Activated CD4-positive, alpha-beta T cell treated with anti-CD3 and anti-CD28 coated beads, Interleukin-2, amount 10 ng/mL, durations not matched to agents 24 days and 14 days (primary cell): ENCODE measurements at regions not wholly inside any gene's neighbourhood (a gene's known extent, or its start where the extent isn't known, plus 50 kb on each side); places are given as distances from the start of the nearest gene placed in this dataset.

Experiments
- DNase-seq: peaks from one replicate; pipeline ENCODE4 v3.0.0; 2022
- H3K27ac Mint-ChIP-seq: one replicate; pipeline ENCODE4 v1.8.0; 2022; ENCODE audit warnings: mild to moderate bottlenecking, mixed read lengths
- H3K27me3 Mint-ChIP-seq: one replicate; pipeline ENCODE4 v1.8.0; 2022; ENCODE audit warnings: mixed read lengths
- H3K36me3 Mint-ChIP-seq: one replicate; pipeline ENCODE4 v1.8.0; 2022; ENCODE audit warnings: low read depth, mild to moderate bottlenecking, mixed read lengths
- H3K4me1 Mint-ChIP-seq: one replicate; pipeline ENCODE4 v1.8.0; 2021; ENCODE audit warnings: mixed read lengths
- H3K4me3 Mint-ChIP-seq: one replicate; pipeline ENCODE4 v1.8.0; 2022; ENCODE audit warnings: mild to moderate bottlenecking, moderate library complexity, mixed read lengths
- H3K9me3 Mint-ChIP-seq: one replicate; pipeline ENCODE4 v1.8.0; 2021; ENCODE audit warnings: mixed read lengths
- intact Hi-C: fragments of 100-400 bp; cut with micrococcal nuclease; formaldehyde crosslinking; loops from one replicate; pipeline ENCODE4 v1.15.1; 2023

DNA sequence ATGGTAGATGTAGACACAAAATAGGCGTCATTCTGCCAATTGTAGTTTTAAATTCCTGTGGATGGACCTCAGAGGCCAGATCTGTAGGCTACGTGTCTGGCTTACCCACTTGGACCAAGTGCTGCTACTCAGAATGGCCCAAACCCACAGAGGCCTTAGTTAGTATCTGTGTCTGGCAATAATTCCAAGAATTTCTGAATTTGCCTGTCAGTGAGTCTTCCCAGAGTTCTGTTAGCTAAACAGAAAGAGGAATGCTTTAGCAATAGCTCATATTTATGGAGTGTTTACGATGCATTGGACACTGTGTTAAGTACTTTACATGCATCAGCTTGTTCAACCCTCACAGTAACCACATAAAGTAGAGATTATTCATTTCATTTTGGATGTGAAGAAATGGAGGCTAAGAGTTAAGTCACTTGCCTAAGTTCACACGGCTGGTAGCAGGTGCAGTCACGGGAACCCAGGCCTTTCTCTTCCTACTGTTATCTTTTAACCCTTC lies 231.8 kb downstream of the PTEN start:
- no peak for DNase-seq
- H3K36me3 Mint-ChIP-seq = peaks cover 2% of the 10 kb centered on the region
- peaks cover 26% of the 10 kb centered on the region for H3K4me1 Mint-ChIP-seq
- H3K27ac Mint-ChIP-seq = no peak overlapping the region
- intact Hi-C loops = no loop called here
- H3K4me3 Mint-ChIP-seq = no peak overlapping the region
- H3K9me3 Mint-ChIP-seq = peaks cover 12% of the 10 kb centered on the region
- peaks cover 40% of the 10 kb centered on the region for H3K27me3 Mint-ChIP-seq

DNA sequence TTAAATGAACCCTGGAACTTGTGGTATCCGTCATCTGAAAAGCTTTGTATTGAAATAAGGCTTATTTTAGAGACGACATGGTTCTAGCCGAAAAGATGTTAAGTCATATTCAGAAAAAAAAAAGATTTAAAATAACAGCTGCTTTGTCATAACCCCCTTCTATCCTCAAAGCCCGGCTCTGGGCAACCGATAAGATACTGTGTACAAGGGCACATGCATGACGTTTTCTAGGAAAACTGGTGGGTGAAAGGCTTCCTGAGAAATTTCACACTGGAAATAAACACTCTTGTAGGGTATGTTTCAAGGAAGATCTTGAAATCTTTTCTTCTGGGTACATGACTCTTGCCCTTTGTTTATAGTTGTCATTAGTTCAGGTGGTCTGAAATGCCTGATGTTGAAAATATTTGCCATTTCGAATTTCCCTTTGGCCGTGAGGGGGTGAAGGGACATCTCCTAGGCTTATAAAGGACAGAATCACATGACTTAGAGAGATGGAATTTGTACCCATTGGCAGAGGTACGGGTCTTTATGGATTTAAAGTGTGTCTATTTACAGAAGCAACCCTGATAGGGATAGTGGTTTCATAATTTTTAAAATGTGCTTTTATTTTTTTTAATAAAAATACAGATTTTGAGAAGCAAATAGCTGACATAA lies 232.5 kb downstream of the PTEN start:
- no peak for DNase-seq
- peaks cover 37% of the 10 kb centered on the region for H3K27me3 Mint-ChIP-seq
- peaks cover 19% of the 10 kb centered on the region for H3K4me1 Mint-ChIP-seq
- H3K4me3 Mint-ChIP-seq = no peak overlapping the region
- H3K9me3 Mint-ChIP-seq = peaks cover 8% of the 10 kb centered on the region
- intact Hi-C loops = no loop called here
- no peak overlapping the region for H3K27ac Mint-ChIP-seq
- peaks cover 2% of the 10 kb centered on the region for H3K36me3 Mint-ChIP-seq

DNA sequence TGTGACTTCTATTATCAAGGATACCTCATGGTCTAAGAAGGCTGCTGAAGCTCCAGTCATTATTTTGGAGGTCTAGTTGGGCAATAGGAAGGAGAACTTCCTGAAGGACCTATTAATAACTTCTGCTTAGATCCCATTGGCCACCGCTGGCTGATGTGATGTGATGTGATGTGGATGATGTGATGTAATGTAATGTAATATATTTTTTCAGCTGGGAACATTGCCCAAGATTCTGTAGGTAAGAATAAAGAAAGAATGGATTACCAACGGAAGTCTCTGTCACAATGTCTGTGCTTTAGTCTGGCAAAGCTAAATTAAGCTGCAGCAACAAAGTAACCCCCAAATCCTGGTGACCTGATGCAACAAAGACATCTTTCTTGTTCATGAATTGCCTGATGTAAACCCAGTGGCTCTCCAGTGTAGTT lies 233.7 kb downstream of the PTEN start:
- H3K27ac Mint-ChIP-seq = no peak overlapping the region
- H3K9me3 Mint-ChIP-seq = peaks cover 11% of the 10 kb centered on the region
- peaks cover 2% of the 10 kb centered on the region for H3K36me3 Mint-ChIP-seq
- H3K4me3 Mint-ChIP-seq = no peak overlapping the region
- DNase-seq = no peak
- intact Hi-C loops = no loop called here
- peaks cover 41% of the 10 kb centered on the region for H3K27me3 Mint-ChIP-seq
- peaks cover 9% of the 10 kb centered on the region for H3K4me1 Mint-ChIP-seq

DNA sequence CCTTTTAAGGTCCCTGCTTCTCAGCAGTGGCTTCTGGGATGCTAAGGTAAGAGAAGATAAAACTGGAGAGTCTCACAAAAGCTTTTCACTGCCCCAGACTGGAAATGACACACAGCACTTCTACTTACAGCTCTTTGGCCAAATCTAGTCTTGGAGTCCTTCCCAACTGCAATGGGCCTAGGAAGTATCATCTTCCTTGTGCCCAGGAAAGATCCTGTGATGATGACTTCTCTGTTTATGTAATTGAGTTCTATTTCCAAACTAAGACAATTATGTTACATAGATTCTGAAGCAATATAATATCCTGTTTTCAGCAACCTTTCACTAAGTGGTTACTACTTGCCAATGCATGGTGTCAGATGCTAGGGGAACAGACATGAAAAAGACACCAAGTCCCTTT lies 234.1 kb downstream of the PTEN start:
- intact Hi-C loops = no loop called here
- H3K4me3 Mint-ChIP-seq = no peak overlapping the region
- no peak overlapping the region for H3K27ac Mint-ChIP-seq
- peaks cover 11% of the 10 kb centered on the region for H3K9me3 Mint-ChIP-seq
- DNase-seq = no peak
- peaks cover 41% of the 10 kb centered on the region for H3K27me3 Mint-ChIP-seq
- H3K36me3 Mint-ChIP-seq = peaks cover 2% of the 10 kb centered on the region
- peaks cover 6% of the 10 kb centered on the region for H3K4me1 Mint-ChIP-seq

DNA sequence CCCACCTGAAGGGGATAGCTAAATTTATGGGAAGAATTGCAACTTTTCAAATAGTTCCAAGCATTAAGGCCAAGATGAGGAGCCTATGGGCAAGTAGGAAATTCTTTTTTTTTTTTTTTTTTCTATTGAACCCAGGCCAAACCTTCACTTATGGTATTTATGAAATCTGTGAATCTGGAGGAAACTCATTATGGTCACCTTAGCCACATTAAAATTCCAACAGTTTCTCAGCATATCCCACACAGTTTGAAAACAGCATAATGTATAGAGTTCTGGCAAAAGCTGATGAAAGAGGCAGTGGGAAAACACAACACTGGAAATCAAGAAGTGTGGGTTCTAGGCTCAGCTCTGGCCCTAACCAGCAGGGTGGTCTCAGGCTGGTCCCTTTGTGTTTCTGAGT lies 236.9 kb downstream of the PTEN start:
- Mint-ChIP-seq H3K9me3 (peaks cover 7% of the 10 kb centered on the region), H3K4me1 (peaks cover 4% of the 10 kb centered on the region), H3K27me3 (peaks cover 28% of the 10 kb centered on the region), H3K4me3 (no peak overlapping the region), H3K27ac (no peak overlapping the region), H3K36me3 (no peaks in the 10 kb centered on the region)
- no peak for DNase-seq
- intact Hi-C loops = no loop called here

DNA sequence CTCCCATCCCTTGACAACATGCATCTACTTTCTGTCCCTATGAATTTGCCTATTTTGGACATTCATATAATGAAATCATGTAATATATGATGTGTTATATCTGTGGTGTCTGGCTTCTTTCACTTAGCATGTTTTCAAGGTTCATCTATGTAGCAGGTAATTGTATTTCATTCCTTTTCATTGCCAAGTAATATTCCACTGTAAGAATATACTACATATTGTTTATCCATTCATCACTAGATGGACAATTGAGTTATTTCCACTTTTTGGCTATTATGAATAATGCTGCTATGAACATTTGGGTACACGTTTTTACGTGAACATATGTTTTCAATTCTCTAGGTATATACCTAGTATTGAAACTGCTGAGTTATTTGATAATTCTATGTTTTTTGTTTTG lies 238.2 kb downstream of the PTEN start:
- peaks cover 4% of the 10 kb centered on the region for H3K4me1 Mint-ChIP-seq
- H3K27ac Mint-ChIP-seq = no peak overlapping the region
- no peak overlapping the region for H3K4me3 Mint-ChIP-seq

DNA sequence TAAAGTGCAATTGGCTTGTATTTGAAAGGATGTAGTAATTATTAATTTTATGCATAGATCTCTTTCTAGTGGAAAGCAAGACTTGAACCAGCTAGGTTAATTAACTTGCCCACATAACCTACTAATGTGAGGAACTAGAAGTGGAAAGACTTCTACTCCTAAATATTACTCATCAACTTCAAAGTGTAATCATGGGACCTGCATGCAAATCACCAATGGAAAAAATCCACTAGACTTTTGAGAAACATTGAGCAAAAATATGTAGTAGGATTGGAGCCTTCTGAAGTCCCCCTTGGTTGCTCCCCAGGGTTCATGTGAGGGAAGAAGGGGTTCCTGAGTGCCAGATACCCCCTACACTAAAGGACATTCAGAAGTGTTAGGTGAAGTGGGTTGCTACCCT lies 240.2 kb downstream of the PTEN start:
- Mint-ChIP-seq H3K4me1 (peaks cover 16% of the 10 kb centered on the region), H3K27me3 (peaks cover 14% of the 10 kb centered on the region), H3K4me3 (no peak overlapping the region), H3K36me3 (no peaks in the 10 kb centered on the region), H3K27ac (no peak overlapping the region), H3K9me3 (peaks cover 12% of the 10 kb centered on the region)
- no peak for DNase-seq
- intact Hi-C loops = no loop called here

More for the DNA sequence above, 238.2 kb downstream of the PTEN start:
- H3K27me3 Mint-ChIP-seq = peaks cover 27% of the 10 kb centered on the region
- peaks cover 7% of the 10 kb centered on the region for H3K9me3 Mint-ChIP-seq
- no peaks in the 10 kb centered on the region for H3K36me3 Mint-ChIP-seq
- DNase-seq = no peak
- intact Hi-C loops = no loop called here

DNA sequence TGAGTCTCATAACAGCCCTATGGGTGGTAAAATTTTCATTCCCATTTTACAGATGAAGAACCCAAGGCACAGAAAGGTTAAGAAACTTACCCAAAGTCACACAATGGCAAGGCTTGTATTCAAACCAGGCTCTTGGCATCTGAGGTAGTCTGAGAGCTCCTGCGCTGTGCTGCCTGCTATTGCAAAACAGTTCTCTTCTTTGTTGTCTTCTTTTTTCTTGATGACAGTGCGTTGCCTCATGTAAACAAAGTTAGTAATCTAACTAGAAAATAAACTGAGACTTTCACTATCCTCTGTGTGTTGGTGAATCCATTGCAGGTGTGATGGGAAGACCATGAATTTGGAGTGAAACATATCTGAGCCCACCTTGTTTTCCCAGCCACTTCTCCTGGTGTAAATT lies 240.8 kb downstream of the PTEN start:
- intact Hi-C loops = no loop called here
- Mint-ChIP-seq H3K4me3 (no peak overlapping the region), H3K27me3 (peaks cover 13% of the 10 kb centered on the region), H3K9me3 (peaks cover 12% of the 10 kb centered on the region), H3K4me1 (peaks cover 16% of the 10 kb centered on the region), H3K27ac (no peak overlapping the region), H3K36me3 (no peaks in the 10 kb centered on the region)
- DNase-seq = no peak

DNA sequence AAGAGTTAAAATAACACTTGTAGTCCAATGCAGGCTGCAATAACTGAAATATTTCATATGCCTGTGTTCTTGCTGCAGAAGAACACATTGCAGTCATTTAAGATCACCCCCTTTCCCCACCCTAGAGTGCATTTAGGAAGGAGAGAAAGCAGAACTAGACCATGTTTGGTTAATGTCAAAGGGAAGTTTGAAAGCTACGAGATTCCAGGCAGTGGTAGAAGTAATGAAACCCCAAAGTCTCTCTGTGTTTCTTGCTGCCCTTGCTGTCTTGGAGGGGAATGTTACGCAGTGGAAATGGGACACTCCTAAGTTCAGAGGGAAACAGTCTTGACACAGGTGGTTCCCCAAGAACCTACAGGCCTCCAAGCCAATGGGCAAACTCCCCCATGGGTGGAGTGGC lies 242.9 kb downstream of the PTEN start:
- Mint-ChIP-seq H3K4me1 (peaks cover 26% of the 10 kb centered on the region), H3K27ac (no peak overlapping the region), H3K27me3 (peaks cover 4% of the 10 kb centered on the region), H3K36me3 (no peaks in the 10 kb centered on the region), H3K9me3 (peaks cover 12% of the 10 kb centered on the region), H3K4me3 (no peak overlapping the region)
- intact Hi-C loops = no loop called here
- DNase-seq = no peak

DNA sequence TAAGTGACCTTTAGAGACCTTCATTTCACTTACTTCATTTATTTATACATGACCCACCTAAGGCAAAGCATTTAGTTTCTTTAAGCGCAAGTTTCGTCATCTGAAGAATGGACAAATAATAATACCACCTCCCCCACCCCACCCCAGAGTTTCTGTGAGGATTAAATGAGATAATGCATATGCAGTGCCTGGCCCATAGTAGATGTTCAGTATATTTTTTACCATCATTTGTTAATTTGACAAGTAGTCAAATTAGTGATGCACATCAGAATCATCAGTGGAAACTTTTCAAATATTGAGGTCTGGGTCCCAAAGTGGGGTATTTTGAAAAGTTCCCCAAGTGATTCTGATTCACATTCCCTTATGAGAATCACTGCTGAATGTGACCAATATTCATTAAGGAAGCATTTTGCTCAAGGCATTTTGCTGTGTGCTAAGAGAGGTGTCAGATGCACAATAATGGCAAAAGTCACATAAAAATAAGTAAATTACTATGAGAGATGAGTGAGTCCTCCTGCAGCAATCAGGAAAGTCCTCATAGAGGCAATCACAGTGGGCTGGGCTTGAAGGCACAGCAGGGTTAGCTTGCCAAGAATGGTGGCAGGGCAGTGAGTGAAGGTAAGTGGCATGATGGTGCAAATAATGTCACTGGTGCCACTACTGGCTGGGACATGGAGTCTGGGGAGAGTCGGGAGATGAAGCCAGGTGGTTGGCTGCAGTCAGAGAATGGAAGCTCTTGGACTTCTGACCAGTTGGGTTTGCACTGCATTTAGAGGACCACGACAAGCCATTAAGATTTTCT lies 244.1 kb downstream of the PTEN start:
- Mint-ChIP-seq H3K27ac (peak overlapping the region; percentile 20), H3K27me3 (peaks cover 3% of the 10 kb centered on the region), H3K9me3 (peaks cover 13% of the 10 kb centered on the region), H3K36me3 (no peaks in the 10 kb centered on the region), H3K4me3 (no peak overlapping the region), H3K4me1 (peaks cover 26% of the 10 kb centered on the region)
- intact Hi-C loops = no loop called here
- no peak for DNase-seq

DNA sequence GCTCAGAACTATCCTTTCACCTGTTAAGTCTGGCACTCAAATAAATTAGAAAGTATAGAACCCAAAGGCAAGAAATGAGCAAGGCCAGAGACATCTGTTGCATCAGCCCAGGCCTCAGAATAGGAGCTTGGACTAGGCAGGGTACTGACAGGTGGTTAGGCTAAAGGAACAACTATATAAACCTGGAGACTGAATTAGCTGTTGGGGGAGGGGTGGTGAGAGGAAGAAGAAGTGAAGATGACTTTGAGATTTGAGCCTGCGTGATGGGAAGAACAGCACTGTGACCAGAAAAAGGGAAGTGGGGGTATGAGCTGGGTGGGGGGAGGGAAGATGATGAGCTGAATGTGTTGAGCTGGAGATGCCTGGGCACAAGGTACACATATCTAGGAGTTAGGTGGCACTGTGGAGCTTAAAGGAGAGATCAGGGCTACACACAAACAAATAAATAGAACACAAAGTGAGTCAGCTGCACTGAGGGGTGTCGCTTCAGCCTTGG lies 244.7 kb downstream of the PTEN start:
- DNase-seq = no peak
- H3K36me3 Mint-ChIP-seq = no peaks in the 10 kb centered on the region
- H3K27me3 Mint-ChIP-seq = peaks cover 3% of the 10 kb centered on the region
- H3K4me1 Mint-ChIP-seq = peaks cover 26% of the 10 kb centered on the region
- H3K4me3 Mint-ChIP-seq = no peak overlapping the region
- intact Hi-C loops = no loop called here
- peaks cover 12% of the 10 kb centered on the region for H3K9me3 Mint-ChIP-seq
- no peak overlapping the region for H3K27ac Mint-ChIP-seq

DNA sequence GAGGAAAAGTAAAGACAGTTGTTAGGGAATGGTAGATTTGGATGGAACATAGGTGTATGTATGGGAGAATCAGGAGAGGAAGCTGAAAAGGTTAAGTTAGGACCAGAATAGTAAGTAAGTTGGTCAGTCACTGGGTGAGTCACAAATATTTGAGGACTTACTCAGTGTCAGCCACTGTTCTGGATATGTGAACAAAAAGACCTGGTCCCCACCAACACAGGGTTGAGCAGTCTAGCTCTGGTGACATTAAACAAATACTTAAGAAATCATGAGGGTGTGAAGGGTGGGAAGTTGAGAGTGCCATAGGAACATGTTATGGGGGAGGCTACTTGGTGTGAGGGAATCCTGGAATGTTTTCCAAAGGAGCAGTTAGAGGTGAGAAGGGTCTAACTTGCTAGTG lies 246.9 kb downstream of the PTEN start:
- H3K27ac Mint-ChIP-seq = no peak overlapping the region
- intact Hi-C loops = loop anchor here (10.0 kb wide), 1 partner anchor 444 kb away; no protein-coding TSS in a partner anchor

DNA sequence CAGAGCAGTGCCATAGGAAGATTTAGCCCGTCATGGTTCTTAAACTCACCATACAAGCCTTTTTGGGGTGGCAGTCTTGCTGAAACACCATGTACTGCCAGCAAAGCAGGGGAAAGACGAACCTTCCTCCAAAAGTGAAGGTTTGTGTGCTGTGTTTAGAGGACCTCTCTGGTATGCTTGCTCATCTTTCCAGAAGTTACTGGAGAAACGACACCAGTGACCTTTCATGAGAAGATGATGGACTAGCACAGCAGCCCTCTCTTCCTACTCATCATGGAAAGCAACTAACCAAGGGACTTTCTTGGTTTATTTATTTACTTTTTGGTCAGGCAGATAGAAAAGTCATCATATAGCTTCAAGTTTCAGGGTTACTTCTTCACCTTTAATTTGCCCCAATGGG lies 247.4 kb downstream of the PTEN start:
- DNase-seq = no peak
- Mint-ChIP-seq H3K36me3 (no peaks in the 10 kb centered on the region), H3K27ac (no peak overlapping the region), H3K4me3 (no peak overlapping the region), H3K4me1 (peaks cover 37% of the 10 kb centered on the region), H3K9me3 (peaks cover 9% of the 10 kb centered on the region), H3K27me3 (peaks cover 3% of the 10 kb centered on the region)
- intact Hi-C loops = loop anchor here (10.0 kb wide), 1 partner anchor 444 kb away; no protein-coding TSS in a partner anchor

More for the DNA sequence above, 246.9 kb downstream of the PTEN start:
- Mint-ChIP-seq H3K27me3 (peaks cover 3% of the 10 kb centered on the region), H3K4me1 (peaks cover 37% of the 10 kb centered on the region), H3K36me3 (no peaks in the 10 kb centered on the region), H3K4me3 (no peak overlapping the region), H3K9me3 (peaks cover 9% of the 10 kb centered on the region)
- no peak for DNase-seq

DNA sequence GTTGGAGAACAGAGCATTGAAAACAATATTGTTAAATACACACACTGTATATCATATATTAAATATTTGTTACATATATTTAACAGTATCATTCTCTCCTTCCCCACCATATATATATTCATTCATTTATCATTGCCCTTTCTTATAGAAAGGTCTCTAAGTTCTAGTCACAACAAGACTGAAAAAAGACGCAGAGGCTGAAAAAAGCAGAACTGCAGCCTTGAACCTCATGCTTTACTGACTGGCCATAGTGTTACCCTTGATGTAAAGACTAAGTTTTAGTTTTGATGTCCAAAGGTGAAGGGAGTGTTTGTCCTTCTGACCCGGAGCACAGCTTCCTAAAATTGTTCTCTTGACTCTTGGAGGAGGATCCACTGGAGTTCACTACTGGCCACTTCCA lies 247.9 kb downstream of the PTEN start:
- peaks cover 9% of the 10 kb centered on the region for H3K9me3 Mint-ChIP-seq
- no peak for DNase-seq
- no peaks in the 10 kb centered on the region for H3K36me3 Mint-ChIP-seq
- H3K4me3 Mint-ChIP-seq = no peak overlapping the region
- H3K4me1 Mint-ChIP-seq = peaks cover 37% of the 10 kb centered on the region
- H3K27me3 Mint-ChIP-seq = peaks cover 3% of the 10 kb centered on the region
- H3K27ac Mint-ChIP-seq = no peak overlapping the region
- intact Hi-C loops = loop anchor here (10.0 kb wide), 1 partner anchor 444 kb away; no protein-coding TSS in a partner anchor
